ENCODE measurements at regions not wholly inside any gene's neighbourhood (a gene's known extent, or its start where the extent isn't known, plus 50 kb on each side); places are given as distances from the start of the nearest gene placed in this dataset.

- DNase-seq: no peak
Measured at GRCh38 chr19:30172613-30173242, 199.5 kb upstream of the ZNF536 start.

DNA sequence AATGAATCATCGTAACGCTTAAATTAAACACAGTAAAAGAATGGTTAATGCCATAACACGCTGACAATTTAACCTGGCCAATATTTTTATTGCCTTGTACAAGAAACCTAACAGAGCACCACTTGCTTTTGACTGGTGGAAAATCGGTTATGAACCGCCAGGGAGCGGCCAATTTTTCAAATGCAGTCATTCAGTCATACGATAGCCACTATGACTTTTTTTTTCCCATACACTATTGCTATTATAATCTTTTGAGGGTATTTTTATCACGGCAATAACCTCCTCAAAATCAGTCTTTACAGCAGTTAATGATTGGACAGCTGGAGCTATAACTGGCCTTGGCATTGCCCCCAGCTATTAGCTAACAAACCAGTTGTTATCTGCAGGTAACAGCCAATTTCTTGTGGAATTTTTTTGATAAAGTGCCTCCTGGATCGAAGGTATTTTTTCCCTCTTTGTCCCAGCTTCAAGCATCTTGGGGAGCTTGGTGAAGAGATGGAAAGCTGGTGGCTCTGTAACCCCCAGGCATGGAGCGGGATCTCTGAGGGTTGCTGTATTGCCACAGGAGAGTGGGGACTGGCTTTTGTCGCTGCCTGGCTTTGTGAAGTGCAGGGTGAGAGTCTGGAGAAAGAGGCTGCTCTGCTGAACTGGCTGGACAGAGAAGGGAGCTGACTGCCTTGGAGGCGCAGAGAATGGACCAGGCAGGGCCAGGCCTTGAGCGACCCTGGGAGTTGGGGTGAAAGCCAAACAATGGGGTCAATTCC, 198.4 kb upstream of the ZNF536 start:
- no peak for DNase-seq

DNA sequence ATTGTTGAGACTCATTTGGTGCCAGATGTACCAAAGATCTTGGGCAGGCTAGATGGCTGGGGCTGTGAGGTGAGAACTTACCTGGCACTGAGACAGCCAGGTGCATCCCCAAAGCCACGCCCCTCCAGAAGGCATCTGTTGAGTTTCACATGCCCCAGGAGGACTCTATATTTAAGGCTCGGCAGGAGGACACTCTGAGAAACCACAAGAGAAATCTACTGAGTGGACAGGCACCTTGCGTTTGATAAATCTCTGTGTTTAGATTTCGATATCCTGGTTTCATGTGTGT, 197.9 kb upstream of the ZNF536 start:
- no peak for DNase-seq

DNA sequence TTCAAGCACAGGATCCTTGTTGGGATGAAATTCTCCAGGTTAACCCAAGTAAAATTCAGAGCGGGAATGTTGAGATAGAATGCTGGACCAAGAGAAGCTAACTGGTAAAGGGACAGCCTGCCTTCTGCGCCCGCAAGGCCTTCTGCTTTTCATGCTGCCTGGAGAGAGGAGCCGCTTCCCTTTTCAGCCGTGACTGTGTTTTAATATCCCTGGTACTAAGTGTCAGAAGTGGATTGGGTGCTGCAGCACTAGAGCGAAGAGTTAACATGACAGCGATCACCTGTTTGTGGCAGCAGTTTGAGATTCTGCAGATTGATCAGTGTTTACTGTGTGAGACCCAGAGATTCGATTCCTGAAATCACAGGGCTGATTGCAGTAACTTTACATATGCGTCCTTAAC, 197.4 kb upstream of the ZNF536 start:
- no peak for DNase-seq

DNA sequence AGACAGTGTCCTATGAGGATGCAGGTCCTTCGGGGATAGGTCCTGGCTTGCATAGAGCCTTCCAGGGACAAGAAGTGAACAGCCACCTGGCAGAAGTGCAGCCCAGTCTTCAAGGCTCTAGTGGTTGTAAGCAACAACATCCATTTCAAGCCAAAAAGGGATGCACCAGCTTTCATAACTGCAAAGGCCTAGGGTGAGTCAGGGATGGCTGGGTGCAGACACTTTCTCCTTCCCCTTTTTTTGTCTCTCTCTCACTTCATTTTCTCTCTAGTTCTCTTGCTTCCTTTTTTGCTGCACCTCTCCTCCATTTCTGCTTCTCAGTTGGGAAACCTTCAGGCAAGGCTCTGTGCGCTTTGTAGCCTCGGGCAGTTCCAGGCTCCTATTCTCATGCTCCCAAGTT, 196.2 kb upstream of the ZNF536 start:
- no peak for DNase-seq

- DNase-seq: no peak
Measured at GRCh38 chr19:30178721-30179402, 193.3 kb upstream of the ZNF536 start.

DNA sequence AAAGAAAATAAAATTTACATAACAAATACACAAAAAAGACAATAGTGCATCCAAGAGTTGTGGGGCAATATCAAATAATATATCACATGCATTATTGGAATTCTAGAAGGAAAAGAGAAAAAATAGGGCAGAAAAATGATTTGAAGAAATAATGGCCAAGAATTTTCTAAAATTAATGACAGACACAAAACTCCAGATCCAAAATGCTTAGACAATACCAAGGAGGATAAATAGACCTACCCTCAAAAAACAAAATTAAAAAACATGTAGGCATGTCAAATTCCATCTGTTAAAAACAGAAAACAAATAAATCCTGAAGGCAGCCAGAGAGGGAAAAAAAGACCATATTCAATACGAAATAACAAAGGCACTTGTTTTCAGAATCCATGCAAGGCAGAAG, 191.5 kb upstream of the ZNF536 start:
- DNase-seq: no peak

DNA sequence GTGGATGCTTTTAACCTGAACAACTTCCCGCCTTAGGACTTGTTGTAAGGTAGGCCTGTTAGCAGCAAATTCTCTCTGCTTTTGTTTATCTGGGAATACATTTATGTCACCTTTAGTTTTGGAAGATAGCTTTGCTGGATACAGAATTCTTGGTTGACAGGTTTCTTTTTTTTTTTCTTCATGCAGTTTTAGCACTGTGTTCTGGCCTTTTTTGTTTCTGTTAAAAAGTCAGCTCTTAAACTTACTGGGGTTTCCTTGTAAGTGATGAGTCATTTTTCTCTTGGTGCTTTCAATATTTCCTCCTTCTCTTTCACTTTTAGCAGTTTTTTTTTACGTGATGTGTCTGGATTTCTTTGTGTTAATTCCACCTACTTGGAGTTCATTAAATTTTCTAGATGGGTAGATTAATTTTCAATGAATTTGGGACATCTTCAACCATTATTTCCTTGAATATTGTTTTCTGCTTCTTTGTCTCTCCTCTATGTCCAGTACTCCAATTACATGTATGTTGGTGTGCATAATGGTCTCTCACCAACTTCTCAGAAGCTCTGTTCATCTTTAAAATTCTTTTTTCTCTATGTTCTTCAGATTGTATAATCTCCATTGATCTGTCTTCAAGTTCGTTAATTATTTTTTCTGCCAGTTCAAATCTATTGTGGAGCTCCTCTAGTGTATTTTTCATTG, 188.2 kb upstream of the ZNF536 start:
- no peak for DNase-seq

- DNase-seq: no peak
Measured at GRCh38 chr19:30202060-30202600, 170.1 kb upstream of the ZNF536 start.

GRCh38 chr19:30204721-30205120, 167.5 kb upstream of the ZNF536 start:
- DNase-seq: no peak

DNA sequence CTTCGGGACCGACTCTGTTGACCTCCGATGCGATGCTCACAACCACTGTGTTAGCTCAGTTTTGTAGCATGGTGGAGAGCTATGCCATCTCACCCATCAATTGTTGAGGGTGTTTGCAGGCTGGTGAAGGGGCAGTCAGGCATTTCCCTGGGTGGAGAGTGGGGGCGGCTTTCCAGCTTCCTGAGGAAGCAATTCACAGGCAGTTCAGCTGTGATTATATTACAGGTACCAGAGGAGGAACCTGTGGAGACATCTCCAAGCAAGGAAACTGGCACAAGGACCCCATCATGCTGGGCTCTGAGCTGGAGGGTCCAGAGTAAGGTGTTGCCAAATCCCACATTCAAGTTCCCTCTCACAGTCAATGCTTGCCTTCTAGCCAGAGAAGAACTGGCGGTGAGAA, 166.0 kb upstream of the ZNF536 start:
- DNase-seq: no peak

DNA sequence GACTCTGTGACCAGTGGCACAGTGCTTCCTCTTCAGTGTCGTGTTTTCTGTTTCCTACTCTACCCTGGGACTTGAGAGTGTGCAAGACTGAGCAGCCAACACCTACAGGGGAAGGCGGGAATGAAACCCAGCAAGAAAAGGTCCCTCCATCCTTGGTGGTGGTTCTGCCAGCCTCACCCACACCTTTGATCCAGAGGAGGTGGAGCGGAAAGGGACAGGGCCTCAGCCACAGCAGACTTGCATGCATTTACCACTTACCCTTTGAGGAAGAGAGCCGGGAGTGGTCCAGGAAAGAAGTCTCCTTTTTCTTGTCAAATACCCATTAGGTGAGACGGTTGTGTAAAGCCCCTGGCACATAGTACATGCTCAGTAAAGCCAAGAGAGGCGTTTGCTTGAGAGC, 164.8 kb upstream of the ZNF536 start:
- DNase-seq: no peak

- DNase-seq: no peak
Measured at GRCh38 chr19:30208436-30209060, 163.6 kb upstream of the ZNF536 start.

- DNase-seq: peak; percentile 12
Measured at GRCh38 chr19:30209617-30210600, 162.3 kb upstream of the ZNF536 start.

DNA sequence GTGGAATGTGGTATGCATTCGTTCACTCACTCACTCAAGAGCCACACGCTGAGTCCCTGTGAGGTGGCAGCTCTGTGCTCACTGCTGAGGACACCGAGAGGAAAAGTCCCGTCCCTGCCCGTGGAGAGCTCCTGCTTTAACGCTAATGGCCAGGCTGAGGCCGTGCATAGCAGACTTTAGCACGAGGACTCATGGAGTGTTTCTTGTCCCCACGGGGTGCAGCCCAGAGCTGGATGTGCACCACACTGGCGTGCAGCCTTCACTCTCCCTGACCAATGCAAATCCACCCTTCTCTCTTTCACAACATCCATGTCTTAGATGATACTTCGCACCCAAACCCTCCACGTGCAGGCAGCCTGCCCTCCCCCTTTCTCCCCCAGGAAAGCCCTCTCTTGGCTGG, 159.6 kb upstream of the ZNF536 start:
- DNase-seq: no peak

GRCh38 chr19:30214651-30215051, 157.5 kb upstream of the ZNF536 start:
- no peak for DNase-seq

DNA sequence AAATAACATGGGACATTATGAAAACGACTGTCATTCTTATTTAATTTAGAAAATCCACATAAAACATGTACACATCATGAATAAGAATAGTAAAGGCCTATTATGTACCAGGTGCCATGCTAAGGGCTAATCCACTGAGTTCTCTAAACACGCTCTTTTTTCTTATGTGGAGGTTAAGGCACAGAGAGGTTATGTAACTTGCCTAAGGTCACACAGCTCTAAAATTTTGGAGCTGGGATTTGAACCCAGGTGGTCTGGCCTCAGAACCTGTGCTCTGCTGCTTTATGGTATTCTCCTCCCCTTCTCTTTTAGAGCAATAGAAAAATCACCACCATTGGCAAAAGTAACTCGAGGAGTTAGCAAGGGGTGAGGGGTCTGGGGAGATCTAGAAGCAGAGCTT, 156.9 kb upstream of the ZNF536 start:
- DNase-seq: no peak

DNA sequence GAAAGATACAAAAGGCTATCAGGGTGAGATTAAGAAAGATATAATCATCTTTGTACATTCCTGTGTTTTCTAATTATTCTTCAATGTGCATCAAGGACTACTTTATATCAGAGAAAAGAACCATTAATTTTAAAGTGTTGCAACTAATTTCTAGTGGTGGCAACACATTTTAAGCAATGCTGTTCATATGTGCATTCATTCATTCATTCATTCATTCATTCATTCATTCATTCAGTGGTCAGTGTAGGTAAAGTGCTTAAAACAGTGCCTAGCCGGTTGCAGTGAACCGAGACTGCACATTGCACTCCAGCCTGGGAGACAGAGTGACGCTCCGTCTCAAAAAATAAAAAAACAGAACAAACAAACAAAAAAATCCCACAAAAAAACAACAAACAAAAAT, 155.7 kb upstream of the ZNF536 start:
- no peak for DNase-seq

GRCh38 chr19:30217461-30217860, 154.7 kb upstream of the ZNF536 start:
- no peak for DNase-seq

GRCh38 chr19:30219702-30220101, 152.5 kb upstream of the ZNF536 start:
- DNase-seq: no peak

- no peak for DNase-seq
Measured at GRCh38 chr19:30221176-30221575, 151.0 kb upstream of the ZNF536 start.

- DNase-seq: peak; percentile 61
Measured at GRCh38 chr19:30222428-30222873, 149.7 kb upstream of the ZNF536 start.
